Activated naive CD4-positive, alpha-beta T cell (primary cell): ENCODE measurements at regions not wholly inside any gene's neighbourhood (a gene's known extent, or its start where the extent isn't known, plus 50 kb on each side); places are given as distances from the start of the nearest gene placed in this dataset.
"Not testable (repeated sequence)": the region's sequence is repeated elsewhere in the genome, so short reads cannot be mapped to it uniquely, and the experiment has no call there.

Experiments
- DNase-seq, 4 experiments: peaks; one replicate each; lab custom pipeline; 2025; lab: John Stamatoyannopoulos, UW

DNA sequence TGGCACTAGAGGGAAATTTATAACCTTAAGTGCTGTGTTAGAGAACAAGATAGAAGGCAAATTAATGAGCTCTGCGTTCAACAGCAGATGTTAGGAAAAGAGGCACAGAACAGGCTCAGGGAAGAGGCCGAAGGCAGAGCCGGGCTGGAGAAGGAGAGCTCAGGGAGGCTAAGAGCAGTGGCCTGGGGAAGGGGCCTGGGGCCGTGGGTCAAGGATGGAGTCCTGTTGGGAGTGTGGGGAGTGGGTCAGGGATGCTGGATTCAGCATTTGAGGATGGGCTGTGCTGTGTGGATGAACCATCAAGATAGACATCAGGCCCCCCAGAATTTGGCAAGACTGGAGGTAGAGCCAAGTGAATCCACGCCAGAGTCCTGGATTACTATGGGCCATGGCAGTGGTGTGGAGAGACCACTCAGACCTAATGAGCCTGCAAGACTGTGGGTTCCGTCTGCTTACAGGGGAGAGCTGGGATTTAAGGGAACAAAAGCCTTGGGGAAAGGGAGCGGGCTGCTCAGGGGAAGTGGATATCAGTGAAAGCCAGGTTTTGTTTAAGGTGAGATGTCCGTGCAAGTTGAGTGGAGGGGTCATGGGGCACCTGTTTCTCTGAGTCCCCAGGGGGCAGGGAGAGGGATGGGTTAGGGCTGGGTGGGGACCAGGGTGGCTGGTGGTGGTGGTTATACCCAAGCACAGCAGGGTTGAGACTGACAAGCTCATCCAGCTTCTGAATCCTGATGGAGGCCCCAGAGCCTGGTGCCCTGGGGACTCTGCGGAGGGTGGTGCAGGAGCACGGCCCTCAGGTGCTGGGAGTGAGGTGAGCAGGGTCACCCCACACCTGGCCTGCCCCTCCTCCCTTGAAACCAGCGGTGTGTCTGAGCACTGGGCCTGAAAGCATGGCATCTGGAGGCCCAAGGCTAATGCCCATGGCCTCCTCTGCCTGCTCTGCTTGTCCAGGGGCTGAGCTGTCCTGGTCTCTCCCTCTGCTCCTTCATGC lies 101.7 kb downstream of the BMS1 start:
- no peak for DNase-seq

DNA sequence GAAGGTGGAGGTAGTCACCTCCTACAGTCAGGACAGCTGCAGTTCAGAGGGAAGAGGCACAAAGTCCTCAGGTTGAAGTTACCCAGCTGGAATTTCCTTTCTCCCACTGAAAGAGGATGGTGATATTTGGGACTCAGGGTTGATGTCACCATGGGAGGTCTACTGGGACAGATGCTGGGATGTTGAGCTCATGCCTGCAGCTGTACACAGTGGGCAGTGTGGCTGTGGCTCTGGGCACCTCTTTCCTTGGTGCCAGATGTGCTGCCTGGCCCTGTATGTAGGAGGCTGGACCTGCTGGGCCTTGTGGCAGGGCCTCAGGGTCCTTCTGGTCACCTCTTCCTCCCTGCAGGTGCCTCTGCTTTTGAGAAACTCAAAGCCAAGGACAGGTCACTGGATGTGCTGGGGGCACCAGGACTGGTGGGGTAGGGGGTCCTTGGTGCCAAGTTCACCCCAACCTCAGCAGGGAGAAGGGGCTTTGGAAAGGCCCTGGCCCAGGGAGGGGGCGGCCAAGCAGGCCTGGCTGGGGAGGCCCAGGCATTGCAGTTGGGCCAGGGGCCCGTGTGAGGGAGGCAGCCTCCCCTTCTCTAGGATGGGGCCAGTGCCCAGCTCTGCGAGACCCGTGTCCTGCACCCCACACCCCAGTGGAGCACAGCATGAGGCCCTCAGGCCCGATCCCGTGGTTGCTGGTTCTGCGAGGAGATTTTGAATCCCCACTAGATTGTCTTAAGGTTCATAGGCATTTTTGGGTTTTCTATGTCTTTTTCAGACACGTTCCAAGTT lies 103.1 kb downstream of the BMS1 start:
- DNase-seq = no peak

DNA sequence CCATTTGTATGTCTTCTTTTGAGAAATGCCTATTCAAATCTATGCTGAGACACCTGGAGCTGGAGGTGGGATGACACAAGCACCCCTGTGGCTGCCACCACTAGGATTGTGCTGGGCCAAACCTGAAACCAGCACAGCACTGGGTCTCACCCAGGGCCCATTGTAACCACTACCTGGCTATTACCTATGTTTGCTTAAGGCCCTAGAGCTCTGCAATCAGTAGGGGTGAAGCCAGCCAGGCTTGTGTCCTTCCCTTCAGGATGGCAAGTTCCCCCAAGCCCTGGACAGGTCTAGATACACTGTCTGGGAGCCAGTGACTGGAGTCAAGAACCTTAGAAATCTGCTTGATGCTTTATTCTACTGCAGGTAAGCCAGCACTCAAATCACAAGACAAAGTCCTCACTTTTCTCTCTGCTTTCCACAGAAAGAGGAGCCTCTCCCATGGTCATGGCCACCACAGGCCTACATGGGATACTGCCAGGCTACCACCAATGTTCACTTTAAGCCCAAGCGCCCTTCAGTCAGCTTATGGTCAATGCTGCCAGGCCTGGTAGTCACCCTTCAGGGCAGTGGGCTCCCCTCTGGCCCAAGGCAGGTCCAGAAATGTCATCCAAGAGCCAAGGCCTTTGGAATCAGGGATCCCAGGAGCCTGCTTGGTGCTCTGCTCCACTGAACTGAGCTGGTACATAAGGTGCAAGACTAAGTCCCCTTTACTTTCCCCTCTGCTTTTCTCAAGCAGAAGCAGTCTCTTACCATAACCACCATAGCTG lies 105.3 kb downstream of the BMS1 start:
- DNase-seq = no peak

DNA sequence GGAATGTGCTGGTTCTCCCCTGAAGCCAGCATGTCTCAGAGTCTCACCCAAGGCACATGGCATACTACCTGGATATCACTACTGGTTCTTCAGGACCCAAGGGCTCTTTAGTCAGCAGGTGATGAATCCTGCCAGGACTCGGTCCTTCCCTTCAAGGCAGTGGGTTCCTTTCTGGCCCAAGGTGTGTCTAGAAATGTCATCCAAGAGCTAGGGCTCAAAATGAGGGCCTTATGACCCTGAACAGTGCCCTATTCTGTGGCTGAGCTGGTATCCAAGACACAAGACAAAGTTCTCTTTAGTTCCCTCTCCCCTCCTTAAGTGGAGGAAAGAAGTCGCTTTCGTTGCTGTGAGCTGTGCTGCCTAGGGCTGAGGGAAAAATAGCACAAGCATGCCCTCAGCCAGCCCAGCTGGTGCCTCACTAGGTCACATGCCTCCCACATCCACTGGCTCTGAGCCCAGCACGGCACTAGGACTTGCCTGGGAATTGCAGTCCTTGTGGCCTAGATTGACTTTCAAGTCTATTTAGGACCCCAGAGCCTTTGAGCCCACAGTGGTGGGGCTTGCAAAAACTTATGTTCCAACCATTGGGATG lies 106.0 kb downstream of the BMS1 start:
- no peak for DNase-seq

DNA sequence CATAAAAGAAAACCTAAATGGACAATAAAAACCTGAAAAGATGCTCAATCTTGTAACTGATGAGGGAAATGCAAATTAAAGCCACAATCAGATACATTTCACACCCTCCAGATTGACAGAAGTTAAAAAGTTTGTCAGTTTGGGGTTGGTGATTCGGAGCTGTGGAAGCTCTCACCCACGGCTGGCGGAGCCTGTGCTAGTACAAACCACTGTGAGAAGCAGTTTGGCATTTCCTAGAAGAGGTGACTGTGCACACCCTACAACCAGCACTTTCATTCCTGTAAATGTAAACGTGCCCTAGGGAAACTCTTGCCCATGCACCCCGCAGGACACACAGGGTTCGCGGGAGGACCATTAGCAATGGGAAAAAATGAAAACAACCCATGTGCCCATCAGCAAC lies 114.1 kb downstream of the BMS1 start:
- DNase-seq = no peak

DNA sequence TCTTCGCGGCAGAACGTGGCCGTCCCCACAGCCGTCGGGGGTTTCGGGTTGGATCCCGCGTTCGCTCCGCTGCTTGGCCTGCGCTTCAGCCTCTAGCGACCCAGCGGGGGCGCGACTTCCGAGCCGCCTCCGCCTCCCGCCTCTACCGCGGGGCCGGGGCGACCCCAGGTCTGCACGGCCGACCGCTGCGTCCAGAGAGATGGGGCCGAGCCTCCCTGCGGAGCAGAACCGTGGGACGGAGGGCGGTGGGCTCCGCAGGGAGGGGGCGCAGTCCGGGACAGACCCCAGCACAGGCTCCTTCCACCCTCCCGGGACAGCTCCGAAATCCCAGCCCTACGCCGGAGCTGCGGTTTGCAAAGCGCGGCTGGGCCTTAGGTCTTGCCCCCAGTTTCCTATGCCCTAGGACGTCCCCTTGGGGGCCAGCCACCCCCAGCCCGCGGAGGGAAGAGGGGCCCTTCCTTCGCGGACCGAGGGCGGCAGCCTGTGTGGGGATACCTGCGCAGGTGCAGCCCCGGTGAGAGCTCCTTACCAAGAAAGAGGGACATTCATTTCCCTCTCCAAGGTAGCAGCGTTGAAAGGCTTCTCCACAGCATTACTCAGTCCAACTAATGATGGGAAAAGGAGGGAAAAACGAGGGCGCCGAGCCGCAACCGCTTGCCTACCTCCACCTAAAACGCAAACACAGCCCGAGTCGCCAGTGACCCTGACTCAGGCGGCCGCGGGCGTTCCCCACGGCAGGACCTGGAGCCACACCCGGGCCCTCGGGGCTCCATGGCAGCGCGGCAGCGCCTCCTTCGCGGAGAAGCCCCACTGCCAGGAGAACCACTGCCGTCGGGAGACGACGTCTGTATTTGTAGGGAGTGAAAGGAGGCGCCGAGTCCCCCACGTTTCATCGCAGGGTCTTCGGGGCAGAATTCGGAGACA lies 115.7 kb downstream of the BMS1 start:
- no peak for DNase-seq

DNA sequence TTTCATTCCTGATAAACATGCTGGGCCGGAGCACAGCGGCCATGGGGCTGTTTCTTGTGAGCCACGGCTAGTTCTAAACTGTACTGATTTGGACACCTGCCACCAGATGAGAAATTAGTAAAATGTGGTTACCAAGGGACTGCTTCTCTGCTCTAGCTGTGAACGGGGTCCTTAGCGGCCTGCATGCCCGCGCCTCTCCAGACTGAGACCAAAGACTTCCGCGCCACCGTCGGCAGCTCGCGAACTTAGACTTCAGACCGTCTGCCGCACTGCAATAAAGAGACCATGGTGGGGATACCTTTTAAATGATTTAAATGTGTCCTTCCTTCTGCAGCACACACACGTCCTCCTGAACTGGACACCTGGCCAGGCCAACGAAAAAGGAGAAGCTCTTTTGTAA lies 116.4 kb downstream of the BMS1 start:
- DNase-seq = no peak

DNA sequence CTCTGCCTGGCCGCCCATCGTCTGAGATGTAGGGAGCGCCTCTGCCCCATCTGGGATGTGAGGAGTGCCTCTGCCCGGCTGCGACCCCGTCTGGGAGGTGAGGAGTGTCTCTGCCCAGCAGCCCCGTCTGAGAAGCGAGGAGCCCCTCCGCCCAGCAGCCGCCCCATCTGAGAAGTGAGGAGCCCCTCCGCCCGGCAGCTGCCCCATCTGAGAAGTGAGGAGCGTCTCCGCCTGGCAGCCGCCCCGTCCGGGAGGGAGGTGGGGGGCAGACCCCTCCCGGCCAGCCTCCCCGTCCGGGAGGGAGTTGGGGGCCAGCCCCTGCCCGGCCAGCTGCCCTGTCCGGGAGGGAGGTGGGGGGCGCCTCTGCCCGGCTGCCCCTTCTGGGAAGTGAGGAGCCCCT lies 117.8 kb downstream of the BMS1 start:
- not testable (repeated sequence) for DNase-seq

DNA sequence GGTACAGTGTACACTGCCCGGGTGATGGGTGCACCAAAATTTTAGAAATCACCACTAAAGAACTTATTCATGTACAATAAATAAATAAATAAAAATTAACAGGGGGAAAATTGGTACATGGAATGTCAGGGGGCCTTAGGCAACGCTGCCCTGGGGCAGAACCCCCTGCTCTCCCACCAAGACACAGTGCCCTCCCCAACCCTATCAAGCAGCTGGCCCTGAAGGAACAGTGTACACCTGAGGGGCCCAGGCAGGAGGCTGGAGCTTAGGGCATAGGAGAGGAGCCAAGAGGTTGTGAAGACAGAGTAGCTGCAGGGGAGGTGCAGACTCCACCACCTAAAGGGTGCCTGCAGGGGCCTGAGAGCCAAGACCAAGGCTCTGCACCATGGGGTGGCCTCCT lies 128.8 kb downstream of the BMS1 start:
- no peak for DNase-seq

DNA sequence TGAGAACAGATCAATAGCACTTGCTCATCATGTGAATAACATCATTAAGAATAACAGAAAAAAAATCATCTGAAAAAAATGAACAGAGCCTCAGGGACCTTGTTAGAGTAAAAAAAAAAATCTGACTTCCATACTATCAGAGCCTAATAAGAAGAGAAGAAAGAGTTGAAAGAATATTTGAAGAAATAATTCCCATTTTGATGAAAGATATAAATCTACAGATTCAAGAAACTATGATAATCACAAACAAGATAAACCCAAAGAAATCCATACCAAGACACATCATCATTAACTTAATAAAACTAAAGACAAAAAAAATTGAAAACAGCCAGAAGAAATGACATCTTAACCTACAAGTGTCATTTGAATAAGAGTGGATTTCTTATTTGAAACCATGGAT lies 134.4 kb downstream of the BMS1 start:
- DNase-seq = no peak

DNA sequence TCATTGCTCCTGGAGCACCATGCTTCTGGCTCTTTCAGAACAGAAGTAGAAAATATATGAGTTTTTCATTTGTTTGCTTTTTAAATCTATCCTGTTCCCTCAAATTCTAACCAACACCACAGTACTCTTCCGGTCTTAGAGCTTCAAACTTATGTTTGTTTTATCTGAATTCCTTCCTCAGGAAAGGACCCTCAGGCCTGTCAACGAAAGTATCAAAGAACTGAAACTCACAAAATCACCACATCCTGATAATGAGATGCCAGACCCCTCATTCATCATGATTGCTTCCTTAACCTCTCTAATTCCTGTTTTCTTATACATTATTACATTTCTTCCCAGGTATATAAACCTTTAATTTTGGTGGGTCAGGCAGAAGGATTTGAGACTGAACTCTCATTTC lies 135.2 kb downstream of the BMS1 start:
- DNase-seq = no peak

DNA sequence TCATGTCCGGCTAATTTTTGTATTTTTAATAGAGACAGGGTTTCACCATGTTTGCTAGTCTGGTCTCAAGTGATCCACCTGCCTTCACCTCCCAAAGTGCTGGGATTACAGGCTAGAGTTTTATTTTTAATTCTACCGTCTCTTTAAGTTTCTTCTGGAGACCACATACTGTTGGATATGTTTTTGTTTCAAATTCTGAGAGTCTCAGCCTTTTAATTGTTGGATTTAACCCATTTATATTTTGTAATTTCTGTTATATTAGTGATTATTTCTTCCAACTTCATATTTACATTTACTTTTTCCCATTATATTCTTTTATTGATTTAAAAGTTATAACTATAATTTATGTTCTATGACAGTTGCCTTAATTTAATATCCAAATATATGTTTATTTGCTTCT lies 139.4 kb downstream of the BMS1 start:
- no peak for DNase-seq

DNA sequence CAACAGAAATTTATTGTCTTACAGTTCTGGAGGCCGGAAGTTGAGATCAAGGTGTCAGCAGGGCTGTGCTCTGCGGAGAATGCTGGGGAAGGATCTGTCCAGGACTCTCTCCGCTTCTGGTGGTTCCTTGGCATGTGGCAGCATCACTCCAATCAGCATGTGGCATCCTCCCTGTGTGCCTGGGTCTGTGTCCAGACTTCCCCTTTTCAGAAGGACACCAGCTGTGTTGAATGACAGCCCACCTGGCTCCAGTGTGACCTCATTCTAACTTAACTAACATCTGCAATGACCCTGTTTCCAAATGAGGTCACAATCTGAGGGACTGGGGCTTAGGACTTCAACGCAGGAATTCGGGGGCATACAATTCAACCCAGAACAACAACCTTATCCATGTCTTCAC lies 141.9 kb downstream of the BMS1 start:
- DNase-seq = no peak

DNA sequence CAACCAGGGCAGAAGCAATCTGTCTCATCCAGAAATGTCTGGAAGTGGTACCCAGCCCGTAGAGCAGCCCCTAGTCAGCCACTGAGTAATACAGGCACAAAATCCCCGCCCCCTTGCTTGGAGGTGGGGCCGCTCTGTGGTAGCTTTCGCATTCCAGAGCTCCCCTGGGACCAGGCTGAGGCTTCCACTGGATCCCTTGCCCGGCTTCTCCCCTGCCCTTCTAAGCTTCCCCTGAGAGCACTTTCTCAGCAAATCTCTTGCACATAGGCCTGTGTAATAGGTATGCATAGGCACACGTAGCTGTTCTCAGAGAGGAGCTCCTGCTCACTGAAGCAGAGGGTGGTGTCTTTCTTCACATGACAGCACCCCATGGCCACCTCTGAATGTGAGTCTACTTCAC lies 144.2 kb downstream of the BMS1 start:
- DNase-seq = no peak

DNA sequence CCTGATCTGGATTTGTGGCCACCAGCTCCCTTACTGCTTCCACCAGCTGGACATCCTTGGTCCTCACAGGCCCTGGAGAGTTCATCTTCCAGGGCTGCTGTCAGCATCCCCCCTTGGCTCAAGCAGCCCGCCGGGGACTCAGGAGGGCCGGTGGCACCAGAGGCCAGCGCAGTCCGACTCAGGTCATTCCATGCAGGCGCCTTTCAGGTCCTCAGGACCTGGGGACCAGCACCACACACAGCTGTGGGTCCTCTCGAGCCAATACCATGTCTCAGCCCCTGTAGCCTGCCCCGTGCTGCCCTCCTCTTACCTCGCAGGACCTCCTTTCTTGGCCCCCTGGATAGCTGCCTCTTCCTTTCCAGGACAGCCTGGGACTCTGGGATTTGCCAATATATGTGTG lies 145.5 kb downstream of the BMS1 start:
- no peak for DNase-seq

DNA sequence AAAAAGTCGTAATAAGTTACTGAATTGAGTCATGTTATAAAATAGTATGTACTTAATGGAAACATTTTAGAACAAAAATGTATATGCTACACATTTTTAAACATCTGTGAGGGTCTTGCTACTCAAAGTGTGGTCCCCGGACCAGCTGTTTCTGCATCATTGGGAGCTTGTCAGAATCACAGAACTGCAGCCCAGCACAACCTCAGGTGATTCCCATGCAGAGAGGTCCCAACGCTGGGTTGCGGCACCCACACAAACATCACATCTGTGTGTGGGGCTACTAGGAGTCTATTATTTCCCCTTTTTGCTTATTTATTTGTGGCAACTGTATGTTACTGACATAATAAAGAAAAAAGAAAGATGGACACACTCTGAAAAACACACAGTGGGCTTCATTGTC lies 146.6 kb downstream of the BMS1 start:
- no peak for DNase-seq

DNA sequence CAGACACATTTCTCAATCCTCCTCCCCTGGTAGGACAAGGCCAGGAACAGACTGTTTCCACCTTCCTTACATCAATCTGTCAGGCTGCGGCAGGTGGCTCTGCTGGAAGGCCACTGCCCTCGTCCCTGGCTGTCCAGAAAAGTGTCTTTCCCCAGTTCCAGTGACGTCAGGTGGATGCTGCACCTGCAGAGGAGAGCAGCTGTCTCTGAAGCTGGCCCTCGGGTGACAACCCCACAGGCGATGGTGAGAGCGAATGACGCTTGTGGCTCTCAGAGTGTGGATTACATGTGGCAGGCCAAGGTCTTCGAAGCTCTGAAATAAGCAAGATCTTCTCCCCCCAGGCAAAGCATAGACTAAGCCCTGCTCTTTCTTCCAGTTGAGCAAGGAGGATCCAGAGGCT lies 146.9 kb upstream of the RET start:
- DNase-seq = no peak

DNA sequence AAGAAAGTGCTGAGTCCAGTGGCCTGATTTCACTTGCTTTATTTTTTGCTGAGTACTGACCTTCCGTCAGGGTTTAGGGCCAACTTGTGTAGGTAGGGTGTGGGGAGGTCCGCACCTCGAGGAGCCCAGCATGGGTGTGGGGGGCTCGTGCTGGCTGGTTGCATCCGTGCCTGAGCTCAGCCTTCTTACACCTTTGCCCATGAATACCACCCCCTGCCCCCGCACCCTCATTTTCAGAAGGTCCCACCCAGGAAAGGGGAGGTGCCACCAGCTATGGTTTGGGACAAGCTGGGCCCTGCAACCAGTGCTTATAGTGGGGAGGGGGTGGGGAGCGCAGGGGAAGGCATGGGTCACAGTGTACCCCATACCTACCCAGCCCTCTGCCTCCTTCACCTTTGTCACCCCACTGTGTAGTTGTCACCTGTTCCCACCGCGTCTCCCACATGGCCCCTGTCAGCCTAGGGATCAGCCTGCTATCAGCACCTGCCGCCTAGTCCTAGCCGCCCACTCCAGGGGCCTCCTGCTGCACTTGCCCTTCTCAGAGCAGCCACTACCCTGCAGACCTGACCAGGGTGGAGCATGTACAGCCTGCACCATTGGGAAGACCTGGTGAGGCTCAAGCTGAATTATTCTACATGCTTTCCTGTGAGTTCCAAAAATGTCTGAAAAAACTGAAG lies 146.2 kb upstream of the RET start:
- DNase-seq = no peak

DNA sequence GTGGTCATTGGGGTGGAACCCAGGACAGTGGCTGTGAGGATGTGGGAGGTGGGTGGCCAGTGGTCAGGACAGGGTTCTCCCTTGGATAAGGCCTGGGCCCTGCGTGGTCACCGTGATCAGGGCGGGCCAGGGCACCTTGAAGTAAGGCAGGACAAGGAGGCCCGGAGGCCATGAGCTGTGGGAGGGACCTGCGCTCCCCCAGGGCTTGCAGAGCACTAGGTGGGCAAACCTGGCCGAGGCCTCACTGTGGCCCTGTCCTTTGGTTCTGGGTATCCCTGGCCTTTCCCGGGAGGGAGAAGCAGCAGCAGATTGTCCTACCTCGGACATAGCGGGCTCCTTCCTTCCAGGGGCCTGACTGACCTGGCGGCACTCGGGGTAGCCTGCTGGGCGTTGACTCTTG lies 144.8 kb upstream of the RET start:
- no peak for DNase-seq

DNA sequence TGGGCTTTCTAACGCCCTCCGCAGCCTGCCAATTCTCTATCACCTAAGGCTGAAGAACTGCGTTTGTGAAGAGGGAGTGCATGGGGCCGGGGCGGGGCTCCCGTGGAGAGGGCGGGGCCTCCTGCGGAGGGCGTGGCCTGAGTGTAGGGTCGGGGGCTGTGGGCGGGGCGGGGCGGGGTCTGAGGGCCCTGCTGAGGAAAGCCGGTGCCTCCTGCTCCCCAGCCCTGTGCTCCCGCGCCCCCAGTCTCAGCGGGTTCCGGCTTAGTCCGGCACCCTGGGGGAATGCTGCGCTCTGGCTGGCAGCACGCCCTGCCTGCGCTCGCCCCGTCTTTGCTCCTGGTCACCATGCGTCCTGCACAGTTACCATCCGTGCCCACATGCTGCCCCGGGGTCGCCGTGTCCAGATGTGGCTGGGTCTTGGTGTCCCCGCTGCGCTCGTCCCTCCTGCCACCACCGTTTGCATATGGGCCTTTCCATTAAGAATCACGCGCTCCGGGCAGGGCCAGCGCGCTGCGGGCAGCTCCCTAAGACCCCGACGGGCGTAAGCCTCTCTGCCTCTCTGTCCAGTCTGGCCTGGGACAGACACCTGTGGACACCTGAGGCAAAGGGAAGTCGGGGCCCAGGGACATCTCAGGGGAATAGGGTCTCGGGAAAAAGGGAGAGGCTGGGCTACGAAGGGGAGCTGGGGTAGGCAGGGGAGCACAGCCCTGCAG lies 144.0 kb upstream of the RET start:
- peak in 3 of 4 experiments; percentile 49 to 85 (median 58) for DNase-seq
